Calu3 (cell line): ENCODE measurements at regions not wholly inside any gene's neighbourhood (a gene's known extent, or its start where the extent isn't known, plus 50 kb on each side); places are given as distances from the start of the nearest gene placed in this dataset.

Experiments used
- BruUV-seq: library from RNA; stranded (reverse); fragments of 400-500 nt; replicated peaks from 2 replicates; lab custom pipeline; 2021; lab: Mats Ljungman, UMichigan
- CTCF ChIA-PET: fragments of 300-600 bp; sonication (Branson Sonifier 250); formaldehyde crosslinking; loops from one replicate; lab custom pipeline; 2022; ENCODE audit warnings: antibody characterized with exemption; lab: Charles Lee
- DNase-seq: peaks from one replicate; pipeline ENCODE4 v3.0.0; 2022
- H3K27ac Mint-ChIP-seq: one replicate; pipeline ENCODE4 v1.8.0; 2022; ENCODE audit warnings: mixed read lengths; ENCODE audit not compliant: unreplicated experiment
- H3K27me3 Mint-ChIP-seq: one replicate; pipeline ENCODE4 v1.8.0; 2022; ENCODE audit warnings: mixed read lengths; ENCODE audit not compliant: unreplicated experiment
- H3K36me3 Mint-ChIP-seq: one replicate; pipeline ENCODE4 v1.8.0; 2022; ENCODE audit warnings: mild to moderate bottlenecking, moderate library complexity, mixed read lengths; ENCODE audit not compliant: insufficient read depth, unreplicated experiment
- H3K4me1 Mint-ChIP-seq: one replicate; pipeline ENCODE4 v1.8.0; 2022; ENCODE audit warnings: mild to moderate bottlenecking, low read depth, mixed read lengths; ENCODE audit not compliant: unreplicated experiment
- H3K4me3 Mint-ChIP-seq: one replicate; pipeline ENCODE4 v1.8.0; 2022; ENCODE audit warnings: mild to moderate bottlenecking, low read depth, moderate library complexity, mixed read lengths; ENCODE audit not compliant: unreplicated experiment
- H3K9me3 Mint-ChIP-seq: one replicate; pipeline ENCODE4 v1.8.0; 2022; ENCODE audit warnings: low read depth, mixed read lengths; ENCODE audit not compliant: unreplicated experiment
- intact Hi-C: fragments of 100-400 bp; cut with micrococcal nuclease; formaldehyde crosslinking; loops from one replicate; pipeline ENCODE4 v1.10.0; 2022; ENCODE audit not compliant: unreplicated experiment
- TF ChIP-seq, protein P1 (sequence below): fragments of 200-600 bp; IDR thresholded peaks from one replicate; pipeline ENCODE4 v1.8.0; 2022; ENCODE audit warnings: antibody characterized with exemption; ENCODE audit not compliant: unreplicated experiment

DNA sequence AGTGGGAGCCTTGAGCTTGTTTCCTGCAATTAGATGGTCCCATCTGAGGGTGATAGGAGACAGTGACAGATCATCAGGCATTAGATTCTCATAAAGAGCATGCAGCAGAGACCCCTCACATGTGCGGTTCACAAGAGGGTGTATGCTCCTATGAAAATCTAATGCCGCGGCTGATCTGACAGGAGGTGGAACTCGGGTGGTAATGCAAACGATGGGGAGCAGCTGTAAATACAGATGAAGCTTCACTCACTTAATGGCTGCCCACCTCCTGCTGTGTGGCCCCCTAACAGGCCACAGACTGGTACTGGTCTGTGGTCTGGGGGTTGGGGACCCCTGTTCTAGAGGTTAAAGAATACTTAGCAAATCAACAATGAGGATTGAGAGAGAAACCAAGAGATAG, 201.5 kb upstream of the PITX2 start:
- H3K4me1 Mint-ChIP-seq = no peaks in the 10 kb centered on the region
- H3K36me3 Mint-ChIP-seq = no peaks in the 10 kb centered on the region
- no peak overlapping the region for H3K27ac Mint-ChIP-seq
- CTCF ChIA-PET = no interaction called here
- H3K27me3 Mint-ChIP-seq = no peaks in the 10 kb centered on the region
- no peak for DNase-seq
- no TSS peak for BruUV-seq
- no peaks in the 10 kb centered on the region for H3K9me3 Mint-ChIP-seq
- intact Hi-C loops = no loop called here
- TF ChIP-seq, protein P1, sequence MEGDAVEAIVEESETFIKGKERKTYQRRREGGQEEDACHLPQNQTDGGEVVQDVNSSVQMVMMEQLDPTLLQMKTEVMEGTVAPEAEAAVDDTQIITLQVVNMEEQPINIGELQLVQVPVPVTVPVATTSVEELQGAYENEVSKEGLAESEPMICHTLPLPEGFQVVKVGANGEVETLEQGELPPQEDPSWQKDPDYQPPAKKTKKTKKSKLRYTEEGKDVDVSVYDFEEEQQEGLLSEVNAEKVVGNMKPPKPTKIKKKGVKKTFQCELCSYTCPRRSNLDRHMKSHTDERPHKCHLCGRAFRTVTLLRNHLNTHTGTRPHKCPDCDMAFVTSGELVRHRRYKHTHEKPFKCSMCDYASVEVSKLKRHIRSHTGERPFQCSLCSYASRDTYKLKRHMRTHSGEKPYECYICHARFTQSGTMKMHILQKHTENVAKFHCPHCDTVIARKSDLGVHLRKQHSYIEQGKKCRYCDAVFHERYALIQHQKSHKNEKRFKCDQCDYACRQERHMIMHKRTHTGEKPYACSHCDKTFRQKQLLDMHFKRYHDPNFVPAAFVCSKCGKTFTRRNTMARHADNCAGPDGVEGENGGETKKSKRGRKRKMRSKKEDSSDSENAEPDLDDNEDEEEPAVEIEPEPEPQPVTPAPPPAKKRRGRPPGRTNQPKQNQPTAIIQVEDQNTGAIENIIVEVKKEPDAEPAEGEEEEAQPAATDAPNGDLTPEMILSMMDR = no peak
- no peak overlapping the region for H3K4me3 Mint-ChIP-seq

DNA sequence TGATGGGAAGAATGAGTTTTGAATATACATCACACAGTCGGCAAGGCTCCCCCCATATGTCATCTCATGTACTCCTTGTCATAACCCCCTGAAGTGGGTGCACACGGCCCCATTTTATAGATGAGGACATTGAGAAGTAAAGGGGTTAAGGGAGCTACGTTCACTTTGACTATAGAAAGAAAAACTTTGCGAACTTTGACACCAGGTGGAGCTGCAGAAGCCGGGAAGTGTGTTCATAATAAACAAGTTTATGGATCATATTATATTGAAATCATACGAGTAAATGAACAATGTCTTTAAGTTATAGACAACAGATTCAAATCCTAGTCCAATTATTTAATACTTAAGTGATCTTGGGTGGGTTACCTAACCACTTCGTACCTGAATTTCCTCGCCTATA, 203.8 kb upstream of the PITX2 start:
- H3K27me3 Mint-ChIP-seq = no peaks in the 10 kb centered on the region
- TF ChIP-seq, protein P1 = no peak
- DNase-seq = no peak
- CTCF ChIA-PET = no interaction called here
- no peaks in the 10 kb centered on the region for H3K36me3 Mint-ChIP-seq
- no peak overlapping the region for H3K4me3 Mint-ChIP-seq
- no TSS peak for BruUV-seq
- no peaks in the 10 kb centered on the region for H3K9me3 Mint-ChIP-seq
- intact Hi-C loops = no loop called here
- peaks cover 11% of the 10 kb centered on the region for H3K4me1 Mint-ChIP-seq
- H3K27ac Mint-ChIP-seq = no peak overlapping the region

DNA sequence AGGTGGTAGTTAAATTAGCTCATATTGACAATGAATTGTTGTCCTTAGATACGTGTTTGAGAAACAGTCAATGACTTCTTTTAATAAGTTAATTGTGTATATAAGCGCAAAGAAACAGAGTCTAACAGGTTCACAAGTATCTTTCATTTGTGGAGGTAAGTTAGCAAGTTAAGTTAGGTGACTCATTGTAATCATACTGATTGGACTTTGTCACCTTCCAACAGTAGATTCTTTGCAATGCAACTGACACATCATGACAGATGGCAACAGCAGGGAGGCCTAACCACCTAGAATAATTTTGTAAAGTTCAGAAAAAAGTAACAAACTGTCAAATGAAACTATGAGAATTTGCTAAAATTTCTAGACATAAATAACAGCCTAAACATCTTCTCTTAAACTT, 207.6 kb upstream of the PITX2 start:
- H3K9me3 Mint-ChIP-seq = no peaks in the 10 kb centered on the region
- H3K4me1 Mint-ChIP-seq = peaks cover 11% of the 10 kb centered on the region
- DNase-seq = no peak
- no TSS peak for BruUV-seq
- intact Hi-C loops = no loop called here
- H3K27ac Mint-ChIP-seq = no peak overlapping the region
- no peaks in the 10 kb centered on the region for H3K36me3 Mint-ChIP-seq
- CTCF ChIA-PET = no interaction called here
- H3K27me3 Mint-ChIP-seq = no peaks in the 10 kb centered on the region
- TF ChIP-seq, protein P1 = no peak
- H3K4me3 Mint-ChIP-seq = no peak overlapping the region

DNA sequence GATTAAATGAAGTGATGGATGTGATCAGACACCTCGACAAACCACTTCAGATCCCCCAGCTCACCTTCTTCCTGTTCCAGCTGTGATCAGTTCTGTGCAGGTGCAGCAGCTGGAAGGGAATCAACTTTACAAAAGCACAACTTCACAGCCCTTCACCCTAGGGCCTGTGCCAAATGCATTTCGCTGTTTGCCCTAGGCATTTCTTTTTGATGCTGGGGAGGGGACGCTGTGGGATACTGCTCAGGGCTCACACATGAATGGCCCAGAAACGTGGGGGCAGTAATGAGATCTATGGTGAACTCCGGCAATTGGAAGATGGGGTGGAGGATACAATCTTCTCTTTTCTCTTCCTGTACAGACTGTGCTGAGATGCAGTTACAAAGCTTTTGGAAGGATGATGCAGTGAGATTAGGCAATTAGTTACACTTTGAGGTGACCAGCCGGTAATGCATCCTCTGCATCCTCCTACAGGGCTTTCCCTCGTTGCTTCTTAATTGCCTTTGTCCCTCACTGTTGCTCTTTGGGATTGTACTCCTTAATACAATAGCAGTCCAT, 215.1 kb upstream of the PITX2 start:
- Mint-ChIP-seq H3K4me3 (no peak overlapping the region), H3K4me1 (no peaks in the 10 kb centered on the region), H3K27me3 (no peaks in the 10 kb centered on the region), H3K27ac (no peak overlapping the region), H3K36me3 (no peaks in the 10 kb centered on the region), H3K9me3 (no peaks in the 10 kb centered on the region)
- no peak for DNase-seq
- BruUV-seq = no TSS peak
- TF ChIP-seq, protein P1 = no peak
- intact Hi-C loops = no loop called here
- CTCF ChIA-PET = no interaction called here
